A172 (cell line): ENCODE measurements at regions not wholly inside any gene's neighbourhood (a gene's known extent, or its start where the extent isn't known, plus 50 kb on each side); places are given as distances from the start of the nearest gene placed in this dataset.

Experiments
- DNase-seq: peaks from one replicate; pipeline ENCODE4 v3.0.0-alpha.2; 2015; ENCODE audit warnings: low spot score

GRCh38 chr11:11177156-11177808 lies 175.8 kb downstream of the CSNK2A3 start:
- DNase-seq, result no peak

DNA sequence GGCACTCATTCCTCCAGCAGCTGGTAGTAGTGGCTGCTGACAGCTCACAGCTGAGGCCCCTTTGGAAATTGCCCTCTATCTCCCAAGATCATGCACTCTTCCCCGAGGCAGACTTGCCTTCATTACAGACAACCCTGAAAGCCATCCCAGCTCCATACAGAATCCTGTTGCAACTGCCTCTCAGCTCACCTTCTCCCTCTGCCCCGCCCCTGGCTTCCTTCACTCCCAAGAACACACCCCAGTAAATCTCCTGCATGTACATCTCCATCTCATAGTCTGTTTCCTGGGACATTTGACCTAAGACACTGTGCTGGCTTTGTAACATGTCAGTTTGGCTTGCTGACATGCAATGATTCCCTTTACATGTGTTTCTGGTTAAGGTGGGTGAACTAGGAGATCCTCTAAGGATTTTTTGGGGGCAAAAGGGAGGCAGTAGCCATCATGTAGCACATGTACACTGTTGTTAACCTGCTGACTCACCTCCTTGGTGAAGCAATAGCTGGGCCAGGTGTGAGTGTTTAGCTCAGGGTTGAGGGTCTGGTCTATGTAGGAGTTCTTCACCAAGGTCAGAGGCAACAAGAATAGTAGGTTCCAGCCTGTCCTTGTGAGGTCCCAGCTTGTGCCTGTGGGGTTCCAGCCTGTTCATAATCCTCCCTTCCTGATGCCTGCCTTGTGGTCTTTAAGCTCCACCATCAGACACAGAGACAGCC lies 179.6 kb downstream of the CSNK2A3 start:
- no peak for DNase-seq

DNA sequence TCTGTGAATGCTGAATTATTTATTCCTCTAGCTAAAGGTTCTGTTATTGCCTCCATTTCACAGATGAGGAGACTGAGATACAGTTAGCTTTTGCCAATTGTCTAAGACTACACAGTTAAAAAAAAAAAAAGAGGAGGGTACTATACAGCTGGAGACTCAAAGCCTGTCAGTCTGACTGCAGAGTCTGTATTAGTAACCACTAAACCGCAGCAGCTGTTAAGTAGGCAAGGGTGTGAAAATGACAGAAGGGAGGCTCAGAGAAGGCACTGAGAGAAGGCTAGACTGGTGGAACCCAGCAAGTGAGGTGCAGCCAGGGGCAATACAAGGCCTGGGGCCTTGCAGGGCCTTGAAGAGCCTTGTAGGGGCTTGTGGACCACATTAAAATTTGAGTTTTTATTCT lies 181.2 kb downstream of the CSNK2A3 start:
- DNase-seq, result peak; percentile 9

GRCh38 chr11:11171285-11171684 lies 181.8 kb downstream of the CSNK2A3 start:
- DNase-seq, result peak; percentile 11

GRCh38 chr11:11170352-11171084 lies 182.5 kb downstream of the CSNK2A3 start:
- DNase-seq, result no peak

DNA sequence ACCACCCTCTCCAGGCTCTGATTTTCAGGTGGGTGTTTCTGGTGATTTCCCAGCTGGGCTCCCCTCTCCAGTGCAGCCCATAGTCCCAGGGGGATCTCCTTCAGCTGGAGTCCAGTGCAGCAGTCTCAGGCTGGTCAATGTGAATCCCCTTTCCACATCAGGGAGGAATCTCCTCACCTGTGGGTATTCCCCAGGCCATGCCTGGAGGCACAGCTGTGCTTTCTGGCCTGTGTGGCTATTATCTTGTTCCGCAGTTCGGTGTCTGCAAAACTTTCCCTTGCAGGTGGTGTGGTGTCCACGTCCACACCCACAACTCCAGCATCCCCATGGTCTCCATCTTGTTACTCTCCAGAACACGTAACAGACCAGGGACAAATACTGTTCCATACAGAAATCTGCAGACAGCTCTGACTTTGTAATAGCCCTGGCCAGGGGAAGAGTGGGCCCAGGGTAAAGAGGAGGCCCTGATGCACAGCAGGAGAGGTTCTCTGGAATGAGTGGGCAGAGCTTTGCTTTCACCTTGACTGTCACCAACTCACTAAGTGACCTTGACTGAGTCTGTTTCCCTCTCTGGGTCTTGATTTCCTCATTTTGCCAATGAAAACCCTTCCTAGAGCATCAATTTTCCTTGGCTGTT lies 183.2 kb downstream of the CSNK2A3 start:
- no peak for DNase-seq

- no peak for DNase-seq
These were observed 185.2 kb downstream of the CSNK2A3 start for GRCh38 chr11:11167806-11168205.

- DNase-seq, result no peak
These were observed 188.7 kb downstream of the CSNK2A3 start for GRCh38 chr11:11164334-11164690.

DNA sequence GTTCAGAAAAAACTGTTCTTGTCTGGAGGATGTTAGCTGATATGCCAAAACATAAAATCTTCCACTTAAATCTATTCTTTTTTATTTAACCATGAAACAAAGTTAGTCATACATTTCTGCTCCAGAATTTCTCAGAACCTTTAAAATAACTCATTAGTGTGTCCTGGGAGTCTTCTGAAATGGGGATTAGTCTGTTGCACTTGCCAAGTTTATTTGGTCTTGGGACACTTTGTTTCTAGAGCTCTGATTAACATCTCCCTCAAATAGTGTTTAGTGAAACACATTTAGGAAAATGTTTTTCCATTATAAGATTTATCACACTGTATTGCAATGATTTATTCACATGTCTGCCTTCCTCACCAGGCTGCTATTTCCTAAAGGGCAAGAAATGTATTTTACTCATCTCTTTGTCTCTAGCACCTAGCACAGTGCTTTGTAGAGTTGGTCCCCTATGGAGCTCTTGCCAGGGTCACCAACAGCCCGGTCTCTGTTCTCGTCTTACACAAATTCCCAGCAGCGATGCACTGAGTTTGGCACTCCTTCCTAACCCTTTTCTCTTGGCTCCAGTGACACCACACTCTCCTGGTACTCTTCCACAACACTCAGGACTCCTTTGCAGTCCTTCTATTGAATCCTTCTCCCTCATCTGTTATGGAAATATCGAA lies 189.2 kb downstream of the CSNK2A3 start:
- no peak for DNase-seq

DNA sequence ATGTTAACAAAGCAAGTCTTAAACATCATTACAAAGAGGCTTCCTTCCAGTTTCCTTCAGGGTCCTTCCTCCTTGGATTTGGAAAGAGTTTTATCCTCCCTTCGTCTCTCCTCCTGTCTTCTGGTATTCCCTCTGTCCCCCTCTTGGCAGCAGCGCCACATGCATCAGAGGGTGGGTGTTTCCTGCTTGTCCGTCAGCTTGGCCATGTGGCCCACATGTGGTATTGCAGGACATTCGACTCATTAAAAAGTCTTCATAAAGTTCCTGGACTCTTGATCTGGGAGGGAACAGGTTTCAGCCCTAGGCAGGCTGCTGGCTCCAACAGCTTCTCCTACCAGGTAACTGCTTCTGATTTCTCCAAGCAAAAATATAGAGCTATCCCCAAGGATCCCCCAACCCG lies 189.8 kb downstream of the CSNK2A3 start:
- DNase-seq, result peak; percentile 3

- DNase-seq, result peak; percentile 16
These were observed 195.9 kb downstream of the CSNK2A3 start for GRCh38 chr11:11157185-11157584.

- DNase-seq, result no peak
These were observed 196.9 kb downstream of the CSNK2A3 start for GRCh38 chr11:11155962-11156815.

GRCh38 chr11:11152877-11153276 lies 200.2 kb downstream of the CSNK2A3 start:
- DNase-seq, result no peak

DNA sequence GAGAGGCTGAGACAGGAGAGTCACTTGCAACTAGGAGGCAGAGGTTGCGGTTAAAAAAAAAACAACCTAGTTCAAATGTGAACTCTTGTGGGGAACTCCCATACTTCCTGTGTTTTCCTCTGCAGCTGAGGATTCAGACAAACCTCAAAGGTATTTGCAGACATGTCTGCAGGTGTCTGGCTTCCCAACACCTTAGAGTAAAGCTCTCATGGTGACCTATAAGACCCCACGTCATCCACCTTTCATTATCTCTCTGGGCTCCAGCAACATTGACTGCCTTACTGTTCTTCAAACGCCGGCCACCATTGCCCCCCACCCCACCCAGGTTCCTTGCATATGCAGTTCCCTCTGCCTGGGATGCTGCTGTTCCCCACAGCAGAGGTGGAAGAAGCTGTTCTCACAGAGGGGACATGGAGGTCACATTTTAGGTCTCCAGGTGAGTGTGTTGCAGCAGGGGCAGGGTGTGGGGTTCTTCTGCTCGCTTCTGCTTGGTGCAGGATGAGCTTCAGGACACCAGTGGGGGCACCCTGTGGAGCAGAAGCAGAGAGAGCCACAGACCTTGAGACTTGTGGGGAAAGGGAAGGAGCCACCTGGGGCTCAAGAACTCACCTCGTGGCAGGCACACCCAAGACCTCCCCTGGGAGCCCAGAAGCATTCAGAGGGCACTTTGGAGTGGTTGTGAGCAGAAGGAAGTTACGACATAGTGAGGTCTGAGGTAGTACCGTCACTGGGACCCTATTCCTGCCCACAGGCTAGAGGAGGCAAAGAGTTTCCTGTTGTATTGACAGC lies 203.2 kb downstream of the CSNK2A3 start:
- DNase-seq, result no peak

GRCh38 chr11:11148596-11148995 lies 204.5 kb downstream of the CSNK2A3 start:
- no peak for DNase-seq

GRCh38 chr11:11148104-11148509 lies 204.9 kb downstream of the CSNK2A3 start:
- DNase-seq, result peak; percentile 66

- DNase-seq, result no peak
These were observed 206.2 kb downstream of the CSNK2A3 start for GRCh38 chr11:11146830-11147229.

DNA sequence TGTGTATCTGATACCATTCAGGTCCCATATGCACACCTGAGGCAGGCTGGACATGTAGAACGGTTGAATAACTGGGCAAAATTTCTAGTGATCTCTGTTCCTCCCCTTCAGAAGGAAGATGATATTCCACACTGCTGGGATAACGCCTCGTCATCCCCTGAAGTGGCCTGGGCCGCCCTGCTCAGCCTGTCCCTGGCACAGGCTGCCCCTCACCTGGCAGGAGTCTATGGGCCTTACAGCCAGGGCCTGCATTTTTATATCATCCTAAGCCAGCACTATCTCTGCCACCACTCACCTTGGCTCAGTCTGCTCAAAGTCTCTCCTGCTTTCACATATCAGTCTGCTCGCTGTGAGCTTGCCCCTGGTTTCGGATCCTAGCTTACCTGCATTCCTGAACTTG lies 209.2 kb downstream of the CSNK2A3 start:
- no peak for DNase-seq

- no peak for DNase-seq
These were observed 210.6 kb downstream of the CSNK2A3 start for GRCh38 chr11:11142430-11142829.

DNA sequence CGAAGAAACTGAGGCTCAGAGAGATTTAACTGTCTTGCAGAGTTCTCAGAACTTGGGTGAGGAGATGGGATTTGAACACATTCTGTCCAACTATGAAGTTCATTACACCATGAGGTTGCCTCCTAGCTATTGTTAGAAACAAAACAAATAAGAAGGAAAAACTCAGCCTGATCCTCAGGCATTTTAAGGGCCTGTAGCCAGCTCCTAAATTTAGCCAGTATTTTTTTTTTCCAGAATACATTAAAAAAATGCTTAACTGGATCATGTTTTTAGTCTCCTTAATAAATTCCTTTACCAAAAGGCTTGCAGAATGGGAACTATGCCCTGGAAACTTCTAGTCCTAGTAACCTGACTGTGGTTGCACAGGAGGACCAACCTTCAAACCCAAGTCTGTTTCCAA lies 212.0 kb downstream of the CSNK2A3 start:
- no peak for DNase-seq
